Right forelimb (tissue), 1 donor: ENCODE measurements at regions not wholly inside any gene's neighbourhood (a gene's known extent, or its start where the extent isn't known, plus 50 kb on each side); places are given as distances from the start of the nearest gene placed in this dataset.
"Not testable (repeated sequence)": the region's sequence is repeated elsewhere in the genome, so short reads cannot be mapped to it uniquely, and the experiment has no call there.

Experiments
- DNase-seq: peaks from one replicate; pipeline ENCODE4 v3.0.0-alpha.2; 2018

- DNase-seq, result no peak
These were observed 409.4 kb upstream of the SASH1 start for GRCh38 chr6:147933224-147933623.

- no peak for DNase-seq
These were observed 407.0 kb upstream of the SASH1 start for GRCh38 chr6:147935656-147936055.

GRCh38 chr6:147936703-147937470 lies 405.8 kb upstream of the SASH1 start:
- no peak for DNase-seq

GRCh38 chr6:147941143-147941542 lies 401.5 kb upstream of the SASH1 start:
- DNase-seq, result no peak

GRCh38 chr6:147942363-147942762 lies 400.3 kb upstream of the SASH1 start:
- no peak for DNase-seq

- DNase-seq, result no peak
These were observed 398.5 kb upstream of the SASH1 start for GRCh38 chr6:147944122-147944521.

- DNase-seq, result no peak
These were observed 395.1 kb upstream of the SASH1 start for GRCh38 chr6:147947521-147947920.

- no peak for DNase-seq
These were observed 392.5 kb upstream of the SASH1 start for GRCh38 chr6:147949981-147950622.

- DNase-seq, result no peak
These were observed 392.0 kb upstream of the SASH1 start for GRCh38 chr6:147950623-147950987.

- DNase-seq, result no peak
These were observed 390.9 kb upstream of the SASH1 start for GRCh38 chr6:147951726-147952125.

- no peak for DNase-seq
These were observed 387.7 kb upstream of the SASH1 start for GRCh38 chr6:147954938-147955337.

GRCh38 chr6:147958683-147959082 lies 384.0 kb upstream of the SASH1 start:
- DNase-seq, result no peak

- no peak for DNase-seq
These were observed 381.0 kb upstream of the SASH1 start for GRCh38 chr6:147961481-147962141.

GRCh38 chr6:147965448-147965847 lies 377.2 kb upstream of the SASH1 start:
- not testable (repeated sequence) for DNase-seq

GRCh38 chr6:147970970-147971369 lies 371.7 kb upstream of the SASH1 start:
- DNase-seq, result no peak

- no peak for DNase-seq
These were observed 370.2 kb upstream of the SASH1 start for GRCh38 chr6:147972448-147972847.

GRCh38 chr6:147973806-147974205 lies 368.8 kb upstream of the SASH1 start:
- no peak for DNase-seq

- DNase-seq, result no peak
These were observed 368.3 kb upstream of the SASH1 start for GRCh38 chr6:147974376-147974775.

- no peak for DNase-seq
These were observed 364.7 kb upstream of the SASH1 start for GRCh38 chr6:147977851-147978465.

GRCh38 chr6:147979966-147980365 lies 362.7 kb upstream of the SASH1 start:
- no peak for DNase-seq

GRCh38 chr6:147983581-147984366 lies 358.9 kb upstream of the SASH1 start:
- no peak for DNase-seq

- no peak for DNase-seq
These were observed 355.8 kb upstream of the SASH1 start for GRCh38 chr6:147986846-147987245.

GRCh38 chr6:147990159-147990558 lies 352.5 kb upstream of the SASH1 start:
- no peak for DNase-seq
